ENCODE measurements at regions not wholly inside any gene's neighbourhood (a gene's known extent, or its start where the extent isn't known, plus 50 kb on each side); places are given as distances from the start of the nearest gene placed in this dataset.

- TF ChIP-seq BRCA1 (IDR thresholded peaks at IDR 0.05; ENCODE audit: low read depth, low read length) (no peak), CTCF (IDR thresholded peaks at IDR 0.05 in 2 of 3, conservative IDR thresholded peaks at IDR 0.05 in 1 of 3; ENCODE audit: control insufficient read depth in 2 of 3, extremely low read depth in 1 of 3, insufficient read depth in 1 of 3, low read depth in 3 of 3, low read length in 3 of 3) (no peak), RFX5 (IDR thresholded peaks at IDR 0.05; ENCODE audit: low read depth, low read length) (no peak), POLR2AphosphoS5 (IDR thresholded peaks at IDR 0.05; ENCODE audit: low read length) (no peak)
Measured at GRCh38 chr9:13779106-13779505, 499.6 kb upstream of the MPDZ start.
